GM18907 (cell line): ENCODE measurements at regions not wholly inside any gene's neighbourhood (a gene's known extent, or its start where the extent isn't known, plus 50 kb on each side); places are given as distances from the start of the nearest gene placed in this dataset.

Experiments used
- ATAC-seq: cut with Tn5 transposase; IDR thresholded peaks from one replicate; pipeline ENCODE4 v1.9.1; 2021; ENCODE audit warnings: mild to moderate bottlenecking, moderate library complexity; ENCODE audit not compliant: unreplicated experiment

GRCh38 chr3:22296601-22297000 is 545.6 kb upstream of the ZNF385D start:
- ATAC-seq, result no peak

GRCh38 chr3:22297436-22297835 is 546.4 kb upstream of the ZNF385D start:
- no peak for ATAC-seq

- ATAC-seq, result no peak
These were observed 555.4 kb upstream of the ZNF385D start for GRCh38 chr3:22306454-22306853.

GRCh38 chr3:22308871-22309270 is 557.9 kb upstream of the ZNF385D start:
- ATAC-seq, result no peak

- ATAC-seq, result no peak
These were observed 564.9 kb upstream of the ZNF385D start for GRCh38 chr3:22315925-22316324.

- ATAC-seq, result no peak
These were observed 567.3 kb upstream of the ZNF385D start for GRCh38 chr3:22318325-22318724.

GRCh38 chr3:22319446-22319845 is 568.4 kb upstream of the ZNF385D start:
- ATAC-seq, result no peak

GRCh38 chr3:22322861-22323260 is 571.9 kb upstream of the ZNF385D start:
- ATAC-seq, result no peak

GRCh38 chr3:22326305-22326704 is 575.3 kb upstream of the ZNF385D start:
- ATAC-seq, result no peak

GRCh38 chr3:22334996-22335395 is 584.0 kb upstream of the ZNF385D start:
- ATAC-seq, result no peak

- no peak for ATAC-seq
These were observed 598.3 kb upstream of the ZNF385D start for GRCh38 chr3:22349215-22349851.

GRCh38 chr3:22351806-22352205 is 600.8 kb upstream of the ZNF385D start:
- no peak for ATAC-seq

GRCh38 chr3:22353126-22353525 is 602.1 kb upstream of the ZNF385D start:
- no peak for ATAC-seq

- no peak for ATAC-seq
These were observed 607.3 kb upstream of the ZNF385D start for GRCh38 chr3:22358334-22358733.

- no peak for ATAC-seq
These were observed 609.2 kb upstream of the ZNF385D start for GRCh38 chr3:22360164-22360563.

GRCh38 chr3:22360970-22361369 is 610.0 kb upstream of the ZNF385D start:
- no peak for ATAC-seq

- ATAC-seq, result no peak
These were observed 610.5 kb upstream of the ZNF385D start for GRCh38 chr3:22361521-22361920.

GRCh38 chr3:22364851-22365250 is 613.8 kb upstream of the ZNF385D start:
- ATAC-seq, result no peak

GRCh38 chr3:22366781-22367180 is 615.8 kb upstream of the ZNF385D start:
- ATAC-seq, result no peak

GRCh38 chr3:22371036-22371435 is 620.0 kb upstream of the ZNF385D start:
- no peak for ATAC-seq

- no peak for ATAC-seq
These were observed 620.7 kb upstream of the ZNF385D start for GRCh38 chr3:22371607-22372291.

- ATAC-seq, result no peak
These were observed 621.5 kb upstream of the ZNF385D start for GRCh38 chr3:22372292-22373062.
